Prostate gland (tissue), 2 donors: ENCODE measurements at regions not wholly inside any gene's neighbourhood (a gene's known extent, or its start where the extent isn't known, plus 50 kb on each side); places are given as distances from the start of the nearest gene placed in this dataset.

Experiments used
- POLR2A ChIP-seq: fragments of 450-650 bp; IDR thresholded peaks from one replicate; pipeline ENCODE4 v1.6.1; 2016; ENCODE audit warnings: antibody characterized with exemption, mild to moderate bottlenecking
- POLR2AphosphoS5 ChIP-seq: sonication (generic); formaldehyde crosslinking; IDR thresholded peaks from one replicate; pipeline ENCODE4 v1.6.1; 2017; ENCODE audit warnings: antibody characterized with exemption
- TF ChIP-seq, protein P1 (sequence below), 4 experiments: fragments of 200-600 bp in 2 of 4; fragments of 450-650 bp in 2 of 4; sonication (generic) in 2 of 4; IDR thresholded peaks; 1 replicate in 3 of 4; 2 replicates in 1 of 4; pipeline ENCODE4 v1.5.1; 2016 to 2019; ENCODE audit warnings: antibody characterized with exemption in 4 of 4, mild to moderate bottlenecking in 2 of 4, moderate library complexity in 2 of 4

- TF ChIP-seq, protein P1, sequence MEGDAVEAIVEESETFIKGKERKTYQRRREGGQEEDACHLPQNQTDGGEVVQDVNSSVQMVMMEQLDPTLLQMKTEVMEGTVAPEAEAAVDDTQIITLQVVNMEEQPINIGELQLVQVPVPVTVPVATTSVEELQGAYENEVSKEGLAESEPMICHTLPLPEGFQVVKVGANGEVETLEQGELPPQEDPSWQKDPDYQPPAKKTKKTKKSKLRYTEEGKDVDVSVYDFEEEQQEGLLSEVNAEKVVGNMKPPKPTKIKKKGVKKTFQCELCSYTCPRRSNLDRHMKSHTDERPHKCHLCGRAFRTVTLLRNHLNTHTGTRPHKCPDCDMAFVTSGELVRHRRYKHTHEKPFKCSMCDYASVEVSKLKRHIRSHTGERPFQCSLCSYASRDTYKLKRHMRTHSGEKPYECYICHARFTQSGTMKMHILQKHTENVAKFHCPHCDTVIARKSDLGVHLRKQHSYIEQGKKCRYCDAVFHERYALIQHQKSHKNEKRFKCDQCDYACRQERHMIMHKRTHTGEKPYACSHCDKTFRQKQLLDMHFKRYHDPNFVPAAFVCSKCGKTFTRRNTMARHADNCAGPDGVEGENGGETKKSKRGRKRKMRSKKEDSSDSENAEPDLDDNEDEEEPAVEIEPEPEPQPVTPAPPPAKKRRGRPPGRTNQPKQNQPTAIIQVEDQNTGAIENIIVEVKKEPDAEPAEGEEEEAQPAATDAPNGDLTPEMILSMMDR (IDR thresholded peaks at IDR 0.05): no peak
- TF ChIP-seq POLR2A (no peak), POLR2AphosphoS5 (no peak)
These were observed 132.5 kb upstream of the C1orf174 start for GRCh38 chr1:4032571-4032970.
